K562 (cell line): ENCODE measurements at regions not wholly inside any gene's neighbourhood (a gene's known extent, or its start where the extent isn't known, plus 50 kb on each side); places are given as distances from the start of the nearest gene placed in this dataset.

Experiments
- ATAC-seq: fragments of 200-7000 bp; cut with Tn5 transposase; 3 replicates; pipeline ENCODE4 v1.9.1; 2020; ENCODE audit warnings: moderate library complexity
- BruUV-seq: library from RNA; stranded (reverse); fragments of 400-500 nt; replicated peaks from 2 replicates; lab custom pipeline; 2021; lab: Mats Ljungman, UMichigan
- CTCF ChIA-PET: fragments of 300-600 bp; formaldehyde crosslinking; extraction: SDS; loops from one replicate; lab custom pipeline; 2021; ENCODE audit warnings: low intra/inter-chr PET ratio; lab: Yijun Ruan, JAX
- POLR2A ChIA-PET: fragments of 300-600, 350-650 bp; sonication (Branson Sonifier 250); formaldehyde crosslinking; extraction: SDS; loops from one replicate; lab custom pipeline; 2021; ENCODE audit warnings: antibody characterized with exemption, inconsistent platforms; lab: Yijun Ruan, JAX
- DNase-seq, 4 experiments: peaks; one replicate each; pipeline versions ENCODE4 v3.0.0 to v3.0.0-alpha.2; 2011 to 2018; ENCODE audit warnings: low spot score in 3 of 4, mixed read lengths in 3 of 4; ENCODE audit errors: extremely low read depth in 1 of 4
- FAIRE-seq: peaks from 2 replicates; lab custom pipeline; 2011; peaks lifted over from hg19 to GRCh38; lab: Jason Lieb, UNC
- H2AFZ ChIP-seq: 2 replicates; pipeline ENCODE4 v1.6.0; 2011; ENCODE audit warnings: low read depth, low read length, control low read depth, inconsistent platforms
- H3K27ac ChIP-seq: fragments of 200-600 bp; 3 replicates; pipeline ENCODE4 v1.8.0; 2011; ENCODE audit warnings: low read depth, mild to moderate bottlenecking, control low read depth, inconsistent platforms, low read length, moderate library complexity, mixed read lengths; ENCODE audit errors: extremely low read depth
- H3K27me3 ChIP-seq, 2 experiments: fragments of 300-600 bp in 1 of 2; 2 replicates in 1 of 2; 3 replicates in 1 of 2; pipeline versions ENCODE4 v1.6.0 to v1.8.0; 2011; ENCODE audit warnings: inconsistent platforms in 2 of 2, low read length in 2 of 2, mild to moderate bottlenecking in 1 of 2, mixed read lengths in 1 of 2, moderate library complexity in 1 of 2; ENCODE audit not compliant: control insufficient read depth in 2 of 2, insufficient read depth in 2 of 2
- H3K36me3 ChIP-seq: fragments of 300-600 bp; 3 replicates; pipeline ENCODE4 v1.8.0; 2011; ENCODE audit warnings: mild to moderate bottlenecking, low read length, inconsistent platforms; ENCODE audit not compliant: control insufficient read depth, insufficient read depth
- H3K4me1 ChIP-seq, 2 experiments: fragments of 200-600 bp in 1 of 2; replicated peaks in 1 of 2; 2 replicates in 1 of 2; 3 replicates in 1 of 2; pipeline versions ENCODE4 v1.5.1 to v1.8.0; 2011; ENCODE audit warnings: inconsistent platforms in 2 of 2, low read length in 2 of 2, mild to moderate bottlenecking in 1 of 2, mixed read lengths in 1 of 2, moderate library complexity in 1 of 2; ENCODE audit not compliant: control insufficient read depth in 2 of 2, insufficient read depth in 2 of 2
- H3K4me2 ChIP-seq: 2 replicates; pipeline ENCODE4 v1.6.1; 2011; ENCODE audit warnings: low read length, control low read depth, inconsistent platforms, mixed read lengths; ENCODE audit not compliant: insufficient read depth
- H3K4me3 ChIP-seq: fragments of 200-600 bp; sonication (generic), shearing (Covaris generic); 2 replicates; pipeline ENCODE4 v1.5.1; 2016; ENCODE audit warnings: control low read depth, inconsistent platforms
- H3K79me2 ChIP-seq: fragments of 200-600 bp; 3 replicates; pipeline ENCODE4 v1.8.0; 2011; ENCODE audit warnings: low read length, inconsistent platforms; ENCODE audit not compliant: control insufficient read depth, insufficient read depth
- H3K9ac ChIP-seq, 2 experiments: 2 replicates each; pipeline versions ENCODE4 v1.6.0 to v1.6.1; 2011; ENCODE audit warnings: low read depth in 2 of 2, low read length in 2 of 2, control low read depth in 1 of 2, inconsistent platforms in 1 of 2, mild to moderate bottlenecking in 1 of 2, mixed read lengths in 1 of 2; ENCODE audit not compliant: insufficient read depth in 1 of 2
- H3K9me1 ChIP-seq: one replicate; pipeline ENCODE4 v1.6.0; 2011; ENCODE audit warnings: inconsistent platforms, mild to moderate bottlenecking, low read length, moderate library complexity; ENCODE audit not compliant: control insufficient read depth, insufficient read depth
- H3K9me3 ChIP-seq: replicated peaks from 2 replicates; pipeline ENCODE4 v1.5.1; 2011; ENCODE audit warnings: low read depth, low read length, inconsistent platforms; ENCODE audit not compliant: control insufficient read depth, insufficient read depth
- H4K20me1 ChIP-seq: replicated peaks from 2 replicates; pipeline ENCODE4 v1.6.1; 2011; ENCODE audit warnings: low read length, inconsistent platforms, mixed read lengths; ENCODE audit not compliant: control insufficient read depth, insufficient read depth
- ARID2 ChIP-seq: fragments of 450-650 bp; IDR thresholded peaks from 2 replicates; pipeline ENCODE4 v1.6.1; 2017; ENCODE audit warnings: antibody characterized with exemption, mild to moderate bottlenecking
- CUX1 ChIP-seq: fragments of 200-800 bp; sonication (Bioruptor generic); IDR thresholded peaks from 2 replicates; pipeline ENCODE4 v1.6.1; 2016; ENCODE audit warnings: missing genetic modification characterization, missing compliant biosample characterization
- HDAC1 ChIP-seq, 2 experiments: fragments of 450-650 bp; IDR thresholded peaks; 2 replicates each; pipeline ENCODE4 v1.6.1; 2016 to 2017; ENCODE audit warnings: inconsistent platforms in 1 of 2, mild to moderate bottlenecking in 1 of 2, moderate library complexity in 1 of 2
- HNRNPH1 ChIP-seq: fragments of 200-400 bp; formaldehyde crosslinking; optimal IDR thresholded peaks from 2 replicates; pipeline ENCODE3; 2017; ENCODE audit warnings: low read depth, mild to moderate bottlenecking, low read length, moderate library complexity
- ID3 ChIP-seq, 2 experiments: fragments of 250-450 bp in 1 of 2; fragments of 450-650 bp in 1 of 2; sonication (Bioruptor Pico) in 1 of 2; IDR thresholded peaks; 2 replicates each; pipeline versions ENCODE4 v1.6.1 to v1.8.0; 2016 to 2021; ENCODE audit warnings: mild to moderate bottlenecking in 2 of 2, moderate library complexity in 2 of 2, missing compliant biosample characterization in 1 of 2, missing genetic modification characterization in 1 of 2
- MXI1 ChIP-seq: IDR thresholded peaks from 2 replicates; pipeline ENCODE4 v1.6.1; 2011; ENCODE audit warnings: low read depth, mild to moderate bottlenecking, improper control_type of control experiment, low read length
- NFXL1 ChIP-seq: fragments of 450-650 bp; formaldehyde crosslinking; IDR thresholded peaks from 2 replicates; pipeline ENCODE4 v1.4.0; 2021; ENCODE audit warnings: mild to moderate bottlenecking
- SREBF2 ChIP-seq: sonication (generic); formaldehyde crosslinking; IDR thresholded peaks from 2 replicates; pipeline ENCODE4 v1.4.0; 2020; ENCODE audit warnings: mild to moderate bottlenecking, missing genetic modification reagents
- TFAM ChIP-seq: fragments of 250-450 bp; sonication (Bioruptor Pico); conservative IDR thresholded peaks from 2 replicates; pipeline ENCODE4 v1.5.0; 2021; ENCODE audit warnings: mild to moderate bottlenecking, moderate library complexity
- TRIM25 ChIP-seq: fragments of 450-650 bp; IDR thresholded peaks from 2 replicates; pipeline ENCODE4 v1.7.0; 2016; ENCODE audit warnings: borderline replicate concordance
- ZBTB1 ChIP-seq: sonication (generic); formaldehyde crosslinking; IDR thresholded peaks from 2 replicates; pipeline ENCODE4 v1.8.1; 2023; ENCODE audit warnings: missing genetic modification reagents, low read depth, mild to moderate bottlenecking, borderline replicate concordance
- ZNF133 ChIP-seq: fragments of 250-450 bp; sonication (Bioruptor Pico); IDR thresholded peaks from 2 replicates; pipeline ENCODE4 v1.4.0; 2020; ENCODE audit warnings: mild to moderate bottlenecking
- ZNF280A ChIP-seq: fragments of 450-650 bp; IDR thresholded peaks from 2 replicates; pipeline ENCODE4 v1.6.1; 2018; ENCODE audit warnings: mild to moderate bottlenecking, low read depth; ENCODE audit not compliant: partially characterized antibody
- ZNF436 ChIP-seq: fragments of 250-450, 450-650 bp; sonication (Bioruptor Pico); formaldehyde crosslinking; IDR thresholded peaks from 2 replicates; pipeline ENCODE4 v1.7.0; 2020; ENCODE audit warnings: mild to moderate bottlenecking
- WGBS: fragments of 100-300 bp; shearing (Covaris generic); methylation state at CpG from one replicate; pipeline ENCODE4 v1.1.6; 2016; ENCODE audit warnings: low coverage, mixed read lengths; ENCODE audit not compliant: insufficient coverage; ENCODE audit errors: missing lambda C conversion rate; 5-methylcytosine and 5-hydroxymethylcytosine counted together
- in situ Hi-C: fragments of 300-500 bp; cut with MboI; formaldehyde crosslinking; loops from 4 replicates; pipeline ENCODE4 v1.15.0; 2018; ENCODE audit warnings: inconsistent platforms, mixed read lengths
- intact Hi-C: fragments of 100-400 bp; cut with micrococcal nuclease; formaldehyde crosslinking; loops from 2 replicates; pipeline ENCODE4 v1.14.2; 2022

- intact Hi-C loops = no loop called here
- H3K9me1 ChIP-seq = no peaks in the 10 kb centered on the region
- H3K36me3 ChIP-seq = no peaks in the 10 kb centered on the region
- H3K9me3 ChIP-seq = no peaks in the 10 kb centered on the region
- H3K27ac ChIP-seq = no peak overlapping the region
- in situ Hi-C loops = no loop called here
- DNase-seq (no peak), FAIRE-seq (no peak), ATAC-seq (no peak)
- no peaks in the 10 kb centered on the region for H4K20me1 ChIP-seq
- H3K79me2 ChIP-seq = no peaks in the 10 kb centered on the region
- H3K27me3 ChIP-seq = no peaks in the 10 kb centered on the region
- ChIA-PET POLR2A (interaction anchor here (1.5 kb wide), 1 partner anchor 10 kb away, joined by 3 read pairs; no protein-coding TSS in a partner anchor), CTCF (no interaction called here)
- 0% methylated on average over 6 of the region's 9 CpGs for WGBS
- H2AFZ ChIP-seq = no peak overlapping the region
- H3K4me2 ChIP-seq = no peak overlapping the region
- no peak overlapping the region for H3K9ac ChIP-seq
- no peak overlapping the region for H3K4me3 ChIP-seq
- no peaks in the 10 kb centered on the region for H3K4me1 ChIP-seq
- BruUV-seq = no TSS peak
- no peak for TF ChIP-seq SREBF2
- TF ChIP-seq TRIM25 = no peak
- TF ChIP-seq HNRNPH1 = no peak
- TF ChIP-seq MXI1 = no peak
- no peak for TF ChIP-seq HDAC1 (IDR thresholded peaks at IDR 0.05)
- no peak for TF ChIP-seq ID3 (CRISPR knock-in tag; IDR thresholded peaks at IDR 0.05)
- TF ChIP-seq ID3 (tag; IDR thresholded peaks at IDR 0.05) = no peak
- no peak for TF ChIP-seq NFXL1 (CRISPR knock-in tag)
- TF ChIP-seq ZNF280A = no peak
- TF ChIP-seq ZNF133 (CRISPR knock-in tag) = no peak
- TF ChIP-seq TFAM = no peak
- no peak for TF ChIP-seq ZBTB1
- TF ChIP-seq CUX1 (CRISPR knock-in tag) = no peak
- TF ChIP-seq ZNF436 (CRISPR knock-in tag) = no peak
- no peak for TF ChIP-seq ARID2
Observed at GRCh38 chr3:124441766-124442165, 288.5 kb upstream of the UMPS start.
